NCI-H1105 (cell line): ENCODE measurements at regions not wholly inside any gene's neighbourhood (a gene's known extent, or its start where the extent isn't known, plus 50 kb on each side); places are given as distances from the start of the nearest gene placed in this dataset.

Source experiments
- DNase-seq: peaks from one replicate; lab custom pipeline; 2025; lab: John Stamatoyannopoulos, UW

- no peak for DNase-seq
Observed at GRCh38 chr17:13933441-13934276, 135.6 kb upstream of the COX10 start.

- no peak for DNase-seq
Observed at GRCh38 chr17:13939222-13939621, 130.1 kb upstream of the COX10 start.

DNA sequence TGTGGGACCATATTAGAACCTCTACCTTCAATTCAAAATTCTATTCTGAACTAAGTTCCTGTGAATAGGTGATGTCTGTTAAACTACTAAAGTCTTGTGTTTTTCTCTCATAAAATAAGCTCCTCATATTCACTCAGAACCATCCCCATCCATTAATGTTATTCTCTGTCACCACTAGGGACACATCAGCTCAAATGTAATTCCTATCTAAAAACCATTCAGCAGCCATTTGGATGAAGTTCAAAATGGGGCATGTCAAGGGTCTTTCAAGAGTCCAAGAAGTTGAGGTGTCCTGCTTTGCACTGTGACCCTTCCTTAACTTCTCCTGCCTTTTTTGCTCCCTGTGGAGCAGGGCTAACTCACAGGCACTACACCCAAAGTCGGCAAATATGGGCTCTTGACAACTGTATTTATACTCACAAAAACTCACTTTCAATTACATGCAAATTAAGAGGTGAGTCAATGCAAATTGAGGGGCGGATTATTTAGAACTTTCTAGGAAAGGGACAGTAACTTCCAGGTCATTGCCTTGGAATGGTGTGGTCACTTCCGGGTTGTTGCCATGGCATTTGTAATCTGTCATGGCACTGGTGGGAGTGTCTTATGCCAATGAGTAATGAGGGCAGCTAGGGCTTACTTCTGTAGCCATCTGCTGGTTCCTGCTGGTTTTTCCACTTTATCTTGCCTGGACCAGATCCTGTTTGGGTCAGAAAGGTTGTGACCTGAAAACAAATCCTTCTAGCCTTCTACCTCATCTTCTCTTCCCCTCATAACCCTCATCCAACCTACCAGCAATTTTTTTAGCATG lies 128.2 kb upstream of the COX10 start:
- no peak for DNase-seq

DNA sequence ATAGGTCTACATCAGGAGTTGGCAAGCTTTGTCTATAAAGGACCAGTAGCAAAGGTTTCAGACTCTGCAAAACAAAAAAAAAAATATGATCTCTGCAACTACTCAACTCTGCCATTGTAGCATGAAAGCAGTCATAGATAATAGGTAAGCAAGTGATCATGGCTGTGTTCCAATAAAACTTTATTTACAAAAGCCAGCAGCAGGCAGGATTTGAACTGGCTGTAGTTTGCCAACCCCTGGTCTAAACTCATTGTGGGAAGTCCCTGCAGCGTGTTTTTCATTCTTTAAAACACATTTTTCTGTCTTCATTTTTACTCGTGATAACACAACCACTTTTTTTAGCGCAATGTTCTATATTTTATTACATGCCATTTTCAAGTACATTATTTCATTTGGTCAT lies 127.5 kb upstream of the COX10 start:
- DNase-seq = no peak

GRCh38 chr17:13943909-13944308 lies 125.4 kb upstream of the COX10 start:
- DNase-seq = no peak

DNA sequence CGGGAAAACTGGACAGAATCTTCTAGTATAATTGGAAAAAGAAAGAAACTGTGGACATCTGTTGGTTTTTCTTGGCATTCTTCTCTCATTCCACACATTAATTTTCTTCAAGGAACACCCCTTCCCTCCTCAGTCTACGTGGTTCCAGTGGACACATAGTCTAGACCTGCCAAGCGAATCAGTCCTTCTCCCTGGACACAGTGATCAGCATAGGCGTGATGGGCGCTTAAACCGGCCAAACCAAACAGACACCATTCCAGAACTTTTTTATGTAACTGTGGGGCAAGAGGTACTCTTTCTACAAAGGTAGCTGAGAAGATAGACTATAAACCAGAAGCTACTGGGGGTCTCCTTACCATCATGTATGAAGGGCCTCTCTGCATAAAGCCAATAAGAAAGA lies 121.8 kb upstream of the COX10 start:
- no peak for DNase-seq

DNA sequence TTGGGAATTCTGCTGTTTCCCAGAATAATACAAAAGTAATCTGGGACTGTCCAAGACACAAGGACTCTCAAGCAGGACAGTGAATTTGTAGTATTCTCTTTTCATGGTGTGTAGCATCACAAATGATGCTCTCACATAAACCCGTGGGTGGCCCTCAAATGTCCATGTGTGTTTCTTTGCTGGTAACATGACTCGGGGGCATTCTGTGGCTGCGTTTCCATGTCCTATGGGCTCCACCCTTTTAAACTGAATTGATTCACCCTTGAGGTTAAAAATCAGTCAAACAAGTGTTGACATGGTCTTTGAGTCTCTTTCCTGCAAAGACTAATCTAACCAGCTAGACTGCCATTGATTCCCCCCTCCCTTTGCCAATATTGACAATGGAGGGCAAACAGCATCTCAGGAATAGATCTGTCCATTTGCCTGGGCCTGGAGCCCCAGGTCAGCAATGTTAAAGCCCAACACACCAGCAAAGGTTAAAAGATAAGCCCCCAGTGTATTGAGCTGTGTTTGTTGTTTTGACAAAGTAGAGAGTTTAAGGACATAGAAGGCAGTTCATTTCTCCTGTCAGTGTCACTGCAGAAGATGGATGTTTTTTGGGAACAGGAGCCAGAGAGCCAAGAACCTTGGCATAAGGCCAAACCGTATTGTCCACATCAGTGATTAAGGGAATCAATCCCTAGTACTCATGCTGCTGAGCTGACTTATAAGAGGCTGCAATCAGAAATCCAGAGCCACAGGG lies 117.1 kb upstream of the COX10 start:
- no peak for DNase-seq

DNA sequence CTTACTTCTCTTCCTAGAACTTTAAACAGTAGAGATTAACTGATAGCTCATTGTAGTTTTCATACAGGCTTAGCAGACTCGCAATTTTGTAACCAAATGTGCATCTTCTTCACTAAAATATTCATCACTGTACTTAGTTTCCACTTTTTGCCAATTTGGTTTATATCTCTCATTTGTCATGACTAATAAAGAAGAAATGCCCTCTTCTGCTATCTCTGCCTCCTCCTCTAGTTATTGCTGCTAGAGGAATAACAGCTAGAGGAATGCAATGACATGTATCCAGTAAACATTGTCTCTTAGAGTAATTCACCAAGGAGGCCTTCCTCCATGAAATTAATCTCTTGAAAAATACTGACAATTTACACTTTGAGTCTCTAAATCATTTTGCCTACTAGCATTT lies 115.5 kb upstream of the COX10 start:
- DNase-seq = no peak

GRCh38 chr17:13957636-13958035 lies 111.7 kb upstream of the COX10 start:
- no peak for DNase-seq

DNA sequence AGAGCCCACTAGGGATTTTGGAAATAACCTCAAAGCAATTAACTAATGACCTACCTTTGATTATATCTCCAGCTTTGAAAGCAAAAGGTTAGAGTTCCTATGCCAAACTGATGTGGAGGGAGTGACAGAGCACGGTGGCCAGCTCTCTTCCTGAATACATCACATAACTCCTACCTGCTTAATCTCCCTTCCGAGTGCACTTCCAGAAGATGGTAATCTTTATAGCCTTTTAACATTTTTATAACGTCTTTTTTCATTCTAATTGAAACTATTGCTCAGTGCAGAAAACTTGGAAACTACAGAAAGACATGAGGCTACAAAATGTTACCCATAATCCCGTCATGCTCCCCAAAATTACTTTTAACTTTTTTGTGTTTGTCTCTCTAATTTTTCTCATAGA lies 110.5 kb upstream of the COX10 start:
- DNase-seq = no peak

DNA sequence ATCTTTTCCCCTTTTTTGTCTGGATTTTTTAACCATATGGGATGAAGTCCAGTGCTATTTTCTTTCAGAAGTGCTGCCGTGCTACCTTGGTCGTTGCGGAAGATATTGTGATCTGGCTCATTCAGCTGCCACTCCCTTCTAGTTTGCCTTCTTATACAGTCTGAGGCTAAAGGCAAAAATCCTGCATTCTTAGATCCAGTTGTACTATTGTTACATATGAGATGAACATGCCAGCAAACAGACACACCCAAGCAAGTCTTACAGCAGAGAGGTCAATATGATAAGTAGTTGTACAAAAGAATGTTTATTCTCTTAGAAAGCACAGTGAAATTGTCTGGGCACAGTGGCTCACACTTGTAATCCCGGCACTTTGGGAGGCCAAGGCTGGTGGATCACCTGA lies 108.0 kb upstream of the COX10 start:
- DNase-seq = no peak

DNA sequence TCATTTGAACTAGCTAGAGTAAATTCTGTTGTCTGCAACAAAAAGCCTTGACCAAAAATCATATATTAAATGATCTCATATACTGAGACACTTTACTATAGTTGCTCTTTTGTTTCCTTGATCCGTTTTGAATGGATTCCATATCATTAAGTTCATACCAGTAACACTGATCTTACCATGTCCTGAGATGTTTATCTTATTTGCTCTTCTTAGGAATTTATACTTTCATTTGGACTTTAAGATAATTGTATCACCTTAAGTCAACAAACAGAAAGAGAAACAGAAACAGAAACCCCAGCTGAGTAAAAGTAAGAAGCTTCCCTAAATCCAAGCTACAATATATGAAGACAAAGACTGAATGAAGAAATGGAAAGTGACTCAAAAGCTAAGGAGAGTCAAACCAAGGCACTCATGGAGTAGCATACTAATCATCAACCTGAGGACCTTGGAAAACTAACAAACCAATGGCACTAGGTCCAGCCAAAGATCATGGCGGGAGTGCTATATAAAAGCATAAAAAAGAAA lies 106.5 kb upstream of the COX10 start:
- DNase-seq = no peak

GRCh38 chr17:13967416-13967815 lies 101.9 kb upstream of the COX10 start:
- no peak for DNase-seq

- no peak for DNase-seq
Observed at GRCh38 chr17:13970531-13970930, 98.8 kb upstream of the COX10 start.

DNA sequence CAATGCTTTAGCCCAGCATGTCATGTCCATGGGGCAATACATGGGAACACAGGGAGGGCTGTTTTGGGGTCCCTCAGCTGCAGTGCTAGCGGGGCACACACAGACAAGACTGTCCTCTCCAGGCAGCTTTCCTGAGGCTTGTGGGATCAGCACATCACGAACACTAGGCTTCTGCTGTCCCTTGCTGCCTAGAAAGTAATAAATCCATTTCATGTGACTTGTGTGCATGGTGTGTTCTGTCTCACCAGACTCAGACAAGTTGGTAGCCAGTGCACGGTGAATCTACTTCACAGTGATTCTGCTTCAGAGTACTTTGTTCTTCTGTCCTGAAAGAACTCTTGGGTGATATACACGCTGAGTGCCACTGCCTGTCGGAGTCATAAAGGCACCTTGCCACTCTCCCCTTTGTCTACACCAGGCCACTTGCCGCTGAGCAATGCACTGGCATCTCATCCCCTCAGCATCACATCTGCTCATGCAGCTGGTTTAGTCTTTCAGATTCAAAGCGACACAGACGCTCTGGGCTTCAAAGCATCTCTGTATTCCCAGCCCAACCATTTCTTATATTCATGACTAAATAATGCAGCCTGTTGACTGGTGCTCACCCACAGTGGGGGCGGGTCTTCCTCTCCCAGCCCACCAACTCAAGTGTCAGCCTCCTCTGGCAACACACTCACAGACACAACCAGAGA lies 95.2 kb upstream of the COX10 start:
- DNase-seq = no peak

DNA sequence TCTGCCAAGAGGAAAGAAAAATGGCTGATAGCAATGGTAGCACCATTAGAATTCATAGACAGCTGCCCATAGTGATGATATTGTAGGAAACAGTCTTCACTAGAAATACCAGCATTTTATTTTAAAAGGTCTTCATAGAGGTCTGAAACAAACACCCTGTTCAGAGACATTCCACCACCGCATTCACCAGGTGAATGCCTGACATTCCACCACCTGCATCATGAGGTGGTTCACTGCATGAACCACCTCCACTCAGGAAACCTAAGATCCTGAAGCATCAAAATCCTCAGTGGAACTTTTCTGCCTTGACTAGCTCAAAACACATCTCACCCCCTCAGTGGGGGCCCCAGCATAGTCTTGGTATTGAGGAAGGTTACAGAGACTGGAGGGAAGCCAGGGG lies 91.5 kb upstream of the COX10 start:
- DNase-seq = no peak

DNA sequence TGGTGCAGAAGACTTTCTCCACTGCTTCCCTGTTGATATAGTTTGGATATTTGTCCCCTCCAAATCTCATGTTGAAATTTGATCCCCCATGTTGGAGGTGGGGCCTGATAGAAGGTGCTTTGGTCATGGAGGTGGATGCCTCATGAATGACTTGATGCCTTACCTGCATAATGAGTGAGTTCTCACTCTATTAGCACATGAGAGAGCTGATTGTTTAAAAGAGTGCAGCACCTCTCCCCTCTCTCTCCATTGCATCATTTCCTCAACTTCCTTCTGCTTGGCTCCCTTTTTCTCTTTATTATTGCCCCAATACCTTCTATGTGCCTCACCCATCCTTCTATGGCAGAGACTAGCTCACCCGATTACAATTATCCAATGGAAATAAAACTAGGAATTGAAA lies 90.8 kb upstream of the COX10 start:
- no peak for DNase-seq

DNA sequence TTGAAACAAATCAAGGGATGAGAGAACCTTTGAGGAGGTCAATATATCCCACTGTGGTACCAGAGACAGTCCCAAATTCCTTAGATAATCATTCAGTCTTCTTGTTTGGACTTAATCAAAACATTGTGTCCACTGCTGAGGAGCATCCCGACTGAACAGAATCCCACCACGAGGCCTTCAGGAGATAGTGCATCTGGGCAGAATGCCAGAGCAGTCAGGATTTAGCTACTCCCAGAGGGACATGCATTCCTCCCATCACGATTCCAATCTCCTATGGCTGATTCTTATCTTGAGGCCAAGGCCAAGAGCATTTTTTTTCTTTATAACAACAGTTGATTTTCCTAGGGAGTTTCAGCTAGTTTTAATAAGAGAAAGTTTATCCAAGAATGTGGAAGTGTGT lies 87.4 kb upstream of the COX10 start:
- no peak for DNase-seq

DNA sequence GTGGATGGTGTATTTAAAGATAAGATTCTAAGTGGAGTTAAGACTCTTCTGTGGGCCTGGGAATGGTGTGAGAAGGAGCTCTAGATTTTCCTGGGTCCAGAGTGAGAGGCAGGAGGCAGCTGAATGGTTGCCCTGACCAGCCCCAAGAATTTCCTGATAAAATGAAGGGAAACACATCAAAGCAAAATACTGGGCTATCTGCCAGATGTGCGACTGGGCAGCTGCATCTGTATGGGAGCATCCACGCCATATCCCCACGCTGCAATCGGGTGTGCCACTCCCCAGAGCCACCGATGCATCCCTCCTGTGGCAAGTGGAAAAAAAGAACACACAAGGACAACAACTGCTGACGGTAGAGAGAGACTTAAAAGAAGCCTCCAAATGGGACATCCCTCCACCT lies 84.3 kb upstream of the COX10 start:
- DNase-seq = no peak

GRCh38 chr17:13986855-13987254 lies 82.4 kb upstream of the COX10 start:
- DNase-seq = no peak

DNA sequence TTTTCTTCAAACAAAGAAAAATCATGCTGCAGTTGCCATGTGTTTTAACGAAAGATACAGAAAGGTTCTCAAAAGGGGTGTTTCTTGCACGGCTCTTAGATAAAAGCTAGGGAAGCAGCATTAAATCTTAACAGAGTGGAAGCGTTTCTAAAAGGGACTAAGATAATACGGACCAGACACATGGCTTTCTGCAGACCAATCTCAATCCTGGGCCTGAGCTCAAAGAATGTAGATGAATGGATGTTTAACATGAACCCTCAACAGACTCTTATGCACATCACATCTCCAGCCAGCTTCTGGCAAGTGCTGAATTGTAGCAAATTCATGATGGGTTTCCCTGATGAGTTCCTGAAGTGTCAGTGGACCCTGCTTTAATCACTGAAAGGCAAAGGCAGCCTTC lies 80.2 kb upstream of the COX10 start:
- no peak for DNase-seq

DNA sequence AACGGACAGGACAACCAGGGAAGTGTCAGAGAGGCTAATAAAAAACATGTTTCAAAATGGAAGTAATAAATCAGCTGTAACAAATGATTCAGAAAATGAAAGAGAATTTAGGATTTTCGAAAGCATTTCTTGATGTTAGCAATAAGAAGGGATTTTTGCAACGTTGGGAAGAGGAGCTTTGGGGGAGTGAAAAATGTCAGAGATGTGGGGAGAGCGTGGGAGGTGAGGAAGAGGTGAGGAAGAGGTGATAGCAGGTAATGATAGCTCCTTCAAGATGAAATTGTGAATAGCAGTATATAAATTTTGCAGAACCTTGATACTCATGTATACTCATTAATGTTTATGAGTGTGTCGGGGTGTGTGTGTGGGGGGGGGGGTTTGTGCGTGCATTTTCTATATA lies 76.2 kb upstream of the COX10 start:
- DNase-seq = no peak
